Suprapubic skin (tissue), 4 donors: ENCODE measurements at regions not wholly inside any gene's neighbourhood (a gene's known extent, or its start where the extent isn't known, plus 50 kb on each side); places are given as distances from the start of the nearest gene placed in this dataset.

Source experiments
- DNase-seq, 2 donors: peaks; one replicate each; pipeline ENCODE4 v3.0.0-alpha.2; 2019; ENCODE audit warnings: low spot score in 2 of 2
- H3K27ac ChIP-seq: fragments of 200-600 bp; sonication (generic); one replicate; pipeline ENCODE4 v1.5.1; 2019
- H3K27me3 ChIP-seq: fragments of 200-600 bp; sonication (generic); one replicate; pipeline ENCODE4 v1.5.1; 2019
- H3K36me3 ChIP-seq: fragments of 200-600 bp; sonication (generic); one replicate; pipeline ENCODE4 v1.5.1; 2019
- H3K4me1 ChIP-seq: fragments of 200-600 bp; sonication (generic); one replicate; pipeline ENCODE4 v1.5.1; 2019
- H3K4me3 ChIP-seq: fragments of 200-600 bp; sonication (generic); one replicate; pipeline ENCODE4 v1.5.1; 2019; ENCODE audit warnings: mild to moderate bottlenecking
- H3K9me3 ChIP-seq: fragments of 200-600 bp; sonication (generic); one replicate; pipeline ENCODE4 v1.5.1; 2019
- CTCF ChIP-seq, 2 donors: fragments of 200-600 bp in 1 of 2; fragments of 450-650 bp in 1 of 2; sonication (generic) in 1 of 2; IDR thresholded peaks; one replicate each; pipeline ENCODE4 v1.5.1; 2016 to 2019; ENCODE audit warnings: antibody characterized with exemption in 2 of 2, mild to moderate bottlenecking in 1 of 2, moderate library complexity in 1 of 2
- EP300 ChIP-seq: sonication (generic); formaldehyde crosslinking; IDR thresholded peaks from one replicate; pipeline ENCODE4 v1.6.1; 2017; ENCODE audit warnings: antibody characterized with exemption
- POLR2A ChIP-seq, 2 donors: fragments of 450-650 bp; IDR thresholded peaks; one replicate each; pipeline ENCODE4 v1.6.1; 2017; ENCODE audit warnings: antibody characterized with exemption in 2 of 2, mild to moderate bottlenecking in 2 of 2, moderate library complexity in 2 of 2
- POLR2AphosphoS5 ChIP-seq, 3 donors: sonication (generic); formaldehyde crosslinking; IDR thresholded peaks; one replicate each; pipeline ENCODE4 v1.6.1; 2017; ENCODE audit warnings: antibody characterized with exemption in 3 of 3
- WGBS: methylation state at CpG from one replicate; pipeline ENCODE4 v1.1.5; 2018; 5-methylcytosine and 5-hydroxymethylcytosine counted together

GRCh38 chr10:108597031-108597430, 1326.3 kb downstream of the XPNPEP1 start:
- DNase-seq, result no peak
- H3K4me1 ChIP-seq, result no peaks in the 10 kb centered on the region
- H3K4me3 ChIP-seq, result no peak overlapping the region
- no peak overlapping the region for H3K27ac ChIP-seq
- no peaks in the 10 kb centered on the region for H3K36me3 ChIP-seq
- 59% methylated on average over 6 of the region's 6 CpGs for WGBS
- TF ChIP-seq EP300, result no peak
- no peak for TF ChIP-seq CTCF (IDR thresholded peaks at IDR 0.05)
- TF ChIP-seq POLR2AphosphoS5 (IDR thresholded peaks at IDR 0.05), result no peak
- TF ChIP-seq POLR2A (IDR thresholded peaks at IDR 0.05), result no peak
- no peaks in the 10 kb centered on the region for H3K9me3 ChIP-seq
- H3K27me3 ChIP-seq, result no peaks in the 10 kb centered on the region

- TF ChIP-seq POLR2AphosphoS5 (IDR thresholded peaks at IDR 0.05) (no peak), POLR2A (IDR thresholded peaks at IDR 0.05) (no peak), CTCF (IDR thresholded peaks at IDR 0.05) (no peak), EP300 (no peak)
- no peaks in the 10 kb centered on the region for H3K27me3 ChIP-seq
- H3K4me3 ChIP-seq, result no peak overlapping the region
- H3K27ac ChIP-seq, result no peak overlapping the region
- 73% methylated on average over 1 of the region's 1 CpG for WGBS
- no peaks in the 10 kb centered on the region for H3K9me3 ChIP-seq
- H3K36me3 ChIP-seq, result no peaks in the 10 kb centered on the region
- no peak for DNase-seq
- H3K4me1 ChIP-seq, result no peaks in the 10 kb centered on the region
Observed at GRCh38 chr10:108592956-108593355, 1330.4 kb downstream of the XPNPEP1 start.

GRCh38 chr10:108591417-108591816, 1331.9 kb downstream of the XPNPEP1 start:
- no peaks in the 10 kb centered on the region for H3K36me3 ChIP-seq
- no peaks in the 10 kb centered on the region for H3K4me1 ChIP-seq
- TF ChIP-seq CTCF (IDR thresholded peaks at IDR 0.05), result no peak
- TF ChIP-seq POLR2A (IDR thresholded peaks at IDR 0.05), result no peak
- TF ChIP-seq POLR2AphosphoS5 (IDR thresholded peaks at IDR 0.05), result no peak
- no peak for TF ChIP-seq EP300
- no peak overlapping the region for H3K27ac ChIP-seq
- H3K9me3 ChIP-seq, result no peaks in the 10 kb centered on the region
- no peak for DNase-seq
- no peak overlapping the region for H3K4me3 ChIP-seq
- H3K27me3 ChIP-seq, result no peaks in the 10 kb centered on the region
- WGBS, result 86% methylated on average over 2 of the region's 2 CpGs

GRCh38 chr10:108586424-108586823, 1336.9 kb downstream of the XPNPEP1 start:
- Histone ChIP-seq H3K4me3 (no peak overlapping the region), H3K9me3 (no peaks in the 10 kb centered on the region), H3K4me1 (no peaks in the 10 kb centered on the region), H3K36me3 (no peaks in the 10 kb centered on the region), H3K27ac (no peak overlapping the region), H3K27me3 (no peaks in the 10 kb centered on the region)
- DNase-seq, result no peak
- TF ChIP-seq EP300, result no peak
- TF ChIP-seq POLR2A (IDR thresholded peaks at IDR 0.05), result no peak
- no peak for TF ChIP-seq POLR2AphosphoS5 (IDR thresholded peaks at IDR 0.05)
- TF ChIP-seq CTCF (IDR thresholded peaks at IDR 0.05), result no peak
- 90% methylated on average over 3 of the region's 3 CpGs for WGBS

GRCh38 chr10:108583877-108584276, 1339.4 kb downstream of the XPNPEP1 start:
- Histone ChIP-seq H3K27me3 (no peaks in the 10 kb centered on the region), H3K4me3 (no peak overlapping the region), H3K9me3 (no peaks in the 10 kb centered on the region), H3K4me1 (no peaks in the 10 kb centered on the region), H3K36me3 (no peaks in the 10 kb centered on the region), H3K27ac (no peak overlapping the region)
- 50% methylated on average over 1 of the region's 1 CpG for WGBS
- TF ChIP-seq POLR2A (IDR thresholded peaks at IDR 0.05) (no peak), CTCF (IDR thresholded peaks at IDR 0.05) (no peak), EP300 (no peak), POLR2AphosphoS5 (IDR thresholded peaks at IDR 0.05) (no peak)
- no peak for DNase-seq
